GM12878 (cell line): ENCODE measurements at regions not wholly inside any gene's neighbourhood (a gene's known extent, or its start where the extent isn't known, plus 50 kb on each side); places are given as distances from the start of the nearest gene placed in this dataset.

Experiments
- MTA3 ChIP-seq: IDR thresholded peaks from 2 replicates; pipeline ENCODE4 v1.6.1; 2012; ENCODE audit warnings: low read length, inconsistent platforms, borderline replicate concordance
- SMARCA5 ChIP-seq: fragments of 450-650 bp; IDR thresholded peaks from 2 replicates; pipeline ENCODE4 v1.6.1; 2017; ENCODE audit warnings: mild to moderate bottlenecking

- TF ChIP-seq SMARCA5 (no peak), MTA3 (no peak)
Measured at GRCh38 chr2:186069676-186070075, 331.1 kb downstream of the FSIP2 start.
